22Rv1 (cell line): ENCODE measurements at regions not wholly inside any gene's neighbourhood (a gene's known extent, or its start where the extent isn't known, plus 50 kb on each side); places are given as distances from the start of the nearest gene placed in this dataset.

ENCODE experiments used
- ZFX ChIP-seq: fragments of 450-650 bp; IDR thresholded peaks from 2 replicates; pipeline ENCODE4 v1.6.1; 2017; ENCODE audit warnings: antibody characterized with exemption, borderline replicate concordance
- TF ChIP-seq, protein P1 (sequence below): fragments of 450-650 bp; IDR thresholded peaks from 2 replicates; pipeline ENCODE4 v1.5.1; 2017; ENCODE audit warnings: mild to moderate bottlenecking

DNA sequence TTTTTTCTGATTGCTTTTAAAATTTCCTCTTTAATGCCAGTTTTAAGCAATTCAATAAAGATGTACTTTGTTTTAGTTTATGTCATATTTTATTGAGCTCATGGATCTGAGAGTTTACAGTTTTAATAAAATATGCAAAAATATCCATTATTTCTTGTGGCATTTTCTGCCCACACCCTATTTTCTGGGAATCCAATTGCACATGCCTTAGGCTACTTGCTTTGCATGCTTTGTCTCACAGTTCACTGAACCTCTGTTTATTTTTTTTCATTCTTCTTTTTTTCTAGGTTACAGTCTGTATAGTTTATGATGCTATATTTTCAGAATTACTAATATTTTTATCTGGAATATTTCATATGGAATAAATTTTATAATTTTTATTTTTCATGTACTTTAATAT is 1258.0 kb downstream of the FSCB start:
- TF ChIP-seq, protein P1, sequence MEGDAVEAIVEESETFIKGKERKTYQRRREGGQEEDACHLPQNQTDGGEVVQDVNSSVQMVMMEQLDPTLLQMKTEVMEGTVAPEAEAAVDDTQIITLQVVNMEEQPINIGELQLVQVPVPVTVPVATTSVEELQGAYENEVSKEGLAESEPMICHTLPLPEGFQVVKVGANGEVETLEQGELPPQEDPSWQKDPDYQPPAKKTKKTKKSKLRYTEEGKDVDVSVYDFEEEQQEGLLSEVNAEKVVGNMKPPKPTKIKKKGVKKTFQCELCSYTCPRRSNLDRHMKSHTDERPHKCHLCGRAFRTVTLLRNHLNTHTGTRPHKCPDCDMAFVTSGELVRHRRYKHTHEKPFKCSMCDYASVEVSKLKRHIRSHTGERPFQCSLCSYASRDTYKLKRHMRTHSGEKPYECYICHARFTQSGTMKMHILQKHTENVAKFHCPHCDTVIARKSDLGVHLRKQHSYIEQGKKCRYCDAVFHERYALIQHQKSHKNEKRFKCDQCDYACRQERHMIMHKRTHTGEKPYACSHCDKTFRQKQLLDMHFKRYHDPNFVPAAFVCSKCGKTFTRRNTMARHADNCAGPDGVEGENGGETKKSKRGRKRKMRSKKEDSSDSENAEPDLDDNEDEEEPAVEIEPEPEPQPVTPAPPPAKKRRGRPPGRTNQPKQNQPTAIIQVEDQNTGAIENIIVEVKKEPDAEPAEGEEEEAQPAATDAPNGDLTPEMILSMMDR: no peak
- TF ChIP-seq ZFX: no peak
